BLaER1 (cell line): ENCODE measurements at regions not wholly inside any gene's neighbourhood (a gene's known extent, or its start where the extent isn't known, plus 50 kb on each side); places are given as distances from the start of the nearest gene placed in this dataset.
A peak's percentile ranks its signal among the peaks of the same experiment; 100 is the strongest.

Source experiments
- H3K27ac ChIP-seq: shearing (Covaris generic); formaldehyde crosslinking; 2 replicates; pipeline ENCODE4 v1.8.1; 2022
- H3K27me3 ChIP-seq: shearing (Covaris generic); formaldehyde crosslinking; 2 replicates; pipeline ENCODE4 v1.8.1; 2022
- H3K36me3 ChIP-seq: shearing (Covaris generic); formaldehyde crosslinking; 2 replicates; pipeline ENCODE4 v1.8.1; 2022
- H3K4me1 ChIP-seq: shearing (Covaris generic); formaldehyde crosslinking; 2 replicates; pipeline ENCODE4 v1.8.1; 2022
- H3K4me2 ChIP-seq: shearing (Covaris generic); formaldehyde crosslinking; 2 replicates; pipeline ENCODE4 v1.8.1; 2022
- H3K4me3 ChIP-seq: shearing (Covaris generic); formaldehyde crosslinking; 2 replicates; pipeline ENCODE4 v1.8.1; 2022
- H3K9ac ChIP-seq: shearing (Covaris generic); formaldehyde crosslinking; 2 replicates; pipeline ENCODE4 v1.8.1; 2022
- H3K9me3 ChIP-seq: shearing (Covaris generic); formaldehyde crosslinking; 2 replicates; pipeline ENCODE4 v1.8.1; 2022
- H4K20me1 ChIP-seq: shearing (Covaris generic); formaldehyde crosslinking; 2 replicates; pipeline ENCODE4 v1.8.1; 2022
- Cebpa-rat ChIP-seq: shearing (Covaris generic); IDR thresholded peaks from 2 replicates; pipeline ENCODE4 v1.8.1; 2022

DNA sequence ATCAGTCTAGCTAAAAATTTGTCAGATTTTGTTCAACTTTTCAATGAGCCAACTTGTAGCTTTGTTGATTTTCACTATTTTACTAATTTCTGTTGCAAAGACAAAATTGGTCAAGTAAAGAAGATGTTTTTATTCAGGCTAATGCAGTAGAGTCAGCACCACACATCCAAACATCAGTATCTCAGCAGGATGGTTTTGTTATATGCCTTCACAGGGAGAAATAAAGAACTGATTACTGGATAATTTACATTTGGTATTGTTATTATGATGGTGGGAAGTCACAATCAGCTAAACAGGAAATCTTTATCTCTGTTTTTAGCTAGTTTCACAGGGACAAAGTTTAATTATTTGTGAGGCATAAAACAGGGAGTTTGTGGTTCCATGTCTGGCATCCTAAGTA lies 713.4 kb downstream of the SLITRK5 start:
- Histone ChIP-seq H3K9me3 (no peaks in the 10 kb centered on the region), H3K36me3 (no peaks in the 10 kb centered on the region), H3K27me3 (no peaks in the 10 kb centered on the region), H4K20me1 (no peaks in the 10 kb centered on the region), H3K27ac (no peak overlapping the region), H3K4me3 (no peak overlapping the region), H3K4me1 (no peaks in the 10 kb centered on the region), H3K4me2 (no peak overlapping the region), H3K9ac (no peak overlapping the region)
- TF ChIP-seq Cebpa-rat: no peak

DNA sequence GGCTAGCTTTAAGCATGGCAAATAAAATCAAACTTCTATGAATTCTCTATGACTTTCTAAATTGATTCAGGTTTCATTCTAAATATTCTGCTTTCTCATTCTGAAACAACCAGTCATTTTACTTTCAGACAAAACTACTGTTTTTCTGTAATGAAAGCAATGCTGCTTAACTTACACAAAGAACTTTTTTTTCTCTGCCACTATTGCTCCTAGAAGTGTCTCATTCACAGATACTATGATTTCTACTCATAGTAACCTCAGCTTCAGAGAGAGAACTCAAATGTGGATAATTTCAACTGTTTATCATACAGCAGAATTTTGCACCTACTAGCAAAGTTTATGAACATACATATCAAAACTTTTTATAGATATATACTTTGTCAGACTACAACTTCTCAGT lies 724.6 kb downstream of the SLITRK5 start:
- Histone ChIP-seq H3K4me2 (no peak overlapping the region), H3K4me1 (no peaks in the 10 kb centered on the region), H3K27ac (no peak overlapping the region), H3K9me3 (no peaks in the 10 kb centered on the region), H3K4me3 (no peak overlapping the region), H3K27me3 (no peaks in the 10 kb centered on the region), H4K20me1 (no peaks in the 10 kb centered on the region), H3K36me3 (no peaks in the 10 kb centered on the region), H3K9ac (no peak overlapping the region)
- no peak for TF ChIP-seq Cebpa-rat

- H3K9me3 ChIP-seq: no peaks in the 10 kb centered on the region
- H3K9ac ChIP-seq: no peak overlapping the region
- H3K36me3 ChIP-seq: no peaks in the 10 kb centered on the region
- no peaks in the 10 kb centered on the region for H3K27me3 ChIP-seq
- H3K4me2 ChIP-seq: no peak overlapping the region
- no peak overlapping the region for H3K4me3 ChIP-seq
- no peak for TF ChIP-seq Cebpa-rat
- no peaks in the 10 kb centered on the region for H3K4me1 ChIP-seq
- H4K20me1 ChIP-seq: no peaks in the 10 kb centered on the region
- H3K27ac ChIP-seq: no peak overlapping the region
These were observed 740.5 kb downstream of the SLITRK5 start for GRCh38 chr13:88411696-88412095.

DNA sequence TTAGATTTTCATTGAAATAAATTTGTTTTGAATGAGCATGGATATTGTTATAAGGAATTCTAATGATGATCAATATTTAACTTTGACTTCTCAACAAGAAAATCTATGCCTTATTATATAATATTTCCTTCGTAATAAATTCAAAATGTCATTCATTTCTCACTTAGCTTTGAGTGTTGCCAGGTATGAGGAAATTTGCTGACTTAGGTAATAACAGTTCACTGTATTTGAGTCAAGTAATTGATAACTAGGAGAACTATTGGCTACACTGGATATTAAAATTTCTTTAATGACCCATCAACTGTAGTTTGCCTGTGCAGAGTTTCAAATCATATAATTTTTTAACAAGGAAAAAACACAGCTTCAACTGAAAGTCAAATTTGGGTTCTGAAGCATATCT lies 746.6 kb downstream of the SLITRK5 start:
- H3K9me3 ChIP-seq: no peaks in the 10 kb centered on the region
- no peak overlapping the region for H3K4me3 ChIP-seq
- H4K20me1 ChIP-seq: no peaks in the 10 kb centered on the region
- H3K36me3 ChIP-seq: no peaks in the 10 kb centered on the region
- no peak overlapping the region for H3K9ac ChIP-seq
- no peaks in the 10 kb centered on the region for H3K4me1 ChIP-seq
- no peak overlapping the region for H3K4me2 ChIP-seq
- H3K27ac ChIP-seq: no peak overlapping the region
- no peaks in the 10 kb centered on the region for H3K27me3 ChIP-seq
- TF ChIP-seq Cebpa-rat: no peak

DNA sequence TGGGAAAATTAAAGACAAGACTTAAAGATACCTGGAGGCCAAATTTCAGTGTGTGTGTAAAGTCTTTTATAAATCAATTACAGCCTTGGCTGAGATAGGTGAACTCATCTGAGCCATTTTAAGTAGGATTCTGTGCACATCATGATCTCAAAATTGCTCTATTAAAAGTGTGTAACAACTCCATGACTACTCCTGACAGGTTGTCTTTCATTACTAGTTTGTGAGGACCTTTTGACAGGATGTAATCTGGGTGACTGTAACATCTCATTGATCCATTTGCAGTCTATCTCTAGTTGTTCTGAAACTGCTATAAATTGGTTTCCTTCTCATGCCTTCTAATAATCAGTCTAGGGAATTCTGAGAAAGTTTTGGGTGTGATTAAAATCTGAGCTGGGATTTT lies 753.3 kb downstream of the SLITRK5 start:
- Histone ChIP-seq H3K27ac (no peak overlapping the region), H3K9me3 (no peaks in the 10 kb centered on the region), H3K4me3 (no peak overlapping the region), H4K20me1 (no peaks in the 10 kb centered on the region), H3K4me2 (no peak overlapping the region), H3K9ac (no peak overlapping the region), H3K36me3 (no peaks in the 10 kb centered on the region), H3K4me1 (no peaks in the 10 kb centered on the region), H3K27me3 (no peaks in the 10 kb centered on the region)
- no peak for TF ChIP-seq Cebpa-rat

GRCh38 chr13:88426661-88427060 lies 755.5 kb downstream of the SLITRK5 start:
- no peak overlapping the region for H3K4me3 ChIP-seq
- TF ChIP-seq Cebpa-rat: no peak
- H3K27me3 ChIP-seq: no peaks in the 10 kb centered on the region
- H3K9me3 ChIP-seq: no peaks in the 10 kb centered on the region
- no peak overlapping the region for H3K27ac ChIP-seq
- H3K4me2 ChIP-seq: no peak overlapping the region
- no peaks in the 10 kb centered on the region for H3K4me1 ChIP-seq
- H4K20me1 ChIP-seq: no peaks in the 10 kb centered on the region
- H3K36me3 ChIP-seq: no peaks in the 10 kb centered on the region
- H3K9ac ChIP-seq: no peak overlapping the region

DNA sequence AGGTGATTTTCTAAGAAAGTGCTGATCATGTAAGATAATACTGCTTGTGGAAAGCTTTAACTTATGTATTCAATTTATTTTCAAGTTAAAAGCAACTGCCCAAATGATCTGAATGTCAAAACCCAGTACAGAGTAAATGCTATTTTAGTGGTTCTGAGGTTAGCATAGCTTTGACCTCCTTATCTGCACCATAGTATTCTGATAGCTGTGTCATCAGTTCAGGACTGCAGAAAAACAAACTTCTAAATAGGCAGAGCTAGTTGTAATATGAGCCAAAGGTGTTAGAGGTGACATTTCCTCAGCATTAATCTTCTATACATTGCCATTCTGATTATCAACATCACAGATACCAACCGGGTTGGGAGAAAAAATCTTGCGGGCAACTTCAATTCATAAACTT lies 758.7 kb downstream of the SLITRK5 start:
- Histone ChIP-seq H3K36me3 (no peaks in the 10 kb centered on the region), H3K9me3 (peaks cover 5% of the 10 kb centered on the region; the same call in 1 of the 2 replicates), H3K27me3 (no peaks in the 10 kb centered on the region), H3K9ac (no peak overlapping the region), H3K4me1 (no peaks in the 10 kb centered on the region), H3K4me2 (no peak overlapping the region), H3K27ac (no peak overlapping the region), H4K20me1 (no peaks in the 10 kb centered on the region), H3K4me3 (no peak overlapping the region)
- no peak for TF ChIP-seq Cebpa-rat

GRCh38 chr13:88434953-88435352 lies 763.8 kb downstream of the SLITRK5 start:
- TF ChIP-seq Cebpa-rat: no peak
- no peak overlapping the region for H3K4me3 ChIP-seq

DNA sequence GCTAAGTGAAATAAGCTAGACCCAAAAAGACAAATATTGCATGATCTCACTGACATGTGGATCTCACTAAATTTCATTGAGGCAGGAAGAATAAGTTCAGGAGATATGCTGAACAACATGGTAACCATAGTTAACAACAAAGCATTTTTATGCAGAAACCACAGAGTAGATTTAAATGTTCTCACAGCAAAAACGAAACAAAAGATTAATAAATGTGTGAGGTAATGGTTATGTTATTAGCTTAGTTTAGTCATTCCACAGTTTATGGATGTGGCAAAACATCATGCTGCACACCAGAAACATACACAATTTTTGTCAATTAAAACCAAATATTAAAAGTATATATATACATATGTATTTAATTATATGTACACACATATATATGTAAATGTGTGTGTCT lies 765.8 kb downstream of the SLITRK5 start:
- TF ChIP-seq Cebpa-rat: no peak
- Histone ChIP-seq H3K36me3 (no peaks in the 10 kb centered on the region), H3K4me3 (no peak overlapping the region), H3K27me3 (no peaks in the 10 kb centered on the region), H3K9ac (no peak overlapping the region), H3K9me3 (peaks cover 11% of the 10 kb centered on the region; the same call in 1 of the 2 replicates), H4K20me1 (no peaks in the 10 kb centered on the region), H3K4me2 (no peak overlapping the region), H3K4me1 (no peaks in the 10 kb centered on the region), H3K27ac (no peak overlapping the region)

More at GRCh38 chr13:88434953-88435352, 763.8 kb downstream of the SLITRK5 start:
- Histone ChIP-seq H3K36me3 (no peaks in the 10 kb centered on the region), H3K9ac (no peak overlapping the region), H3K4me2 (no peak overlapping the region), H3K4me1 (no peaks in the 10 kb centered on the region), H3K9me3 (peaks cover 11% of the 10 kb centered on the region; the same call in 1 of the 2 replicates), H3K27me3 (no peaks in the 10 kb centered on the region), H4K20me1 (no peaks in the 10 kb centered on the region), H3K27ac (no peak overlapping the region)

GRCh38 chr13:88450515-88450914 lies 779.3 kb downstream of the SLITRK5 start:
- Histone ChIP-seq H3K27me3 (no peaks in the 10 kb centered on the region), H3K4me1 (no peaks in the 10 kb centered on the region), H3K27ac (no peak overlapping the region), H3K36me3 (no peaks in the 10 kb centered on the region), H4K20me1 (no peaks in the 10 kb centered on the region), H3K4me3 (no peak overlapping the region), H3K9me3 (no peaks in the 10 kb centered on the region), H3K9ac (no peak overlapping the region), H3K4me2 (no peak overlapping the region)
- TF ChIP-seq Cebpa-rat: no peak

DNA sequence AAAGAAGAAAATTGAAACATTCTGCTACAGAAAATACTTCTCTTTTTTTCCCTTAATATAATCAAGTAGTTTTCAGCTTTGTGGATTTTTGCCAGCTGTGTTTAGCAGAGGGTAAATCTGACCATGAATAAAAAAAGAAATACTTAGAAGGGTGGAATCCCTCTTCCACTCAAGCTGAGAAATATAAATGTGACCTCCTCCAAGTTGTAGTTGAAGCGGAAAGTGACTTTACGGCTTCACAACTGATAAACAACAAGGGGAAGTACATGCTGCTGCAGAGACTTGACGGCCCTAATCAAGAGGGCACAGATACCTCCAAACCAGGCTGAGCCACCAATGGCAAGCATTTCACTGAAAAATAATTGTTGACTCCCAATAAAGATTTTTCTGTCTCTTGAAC lies 785.0 kb downstream of the SLITRK5 start:
- Histone ChIP-seq H3K9me3 (no peaks in the 10 kb centered on the region), H3K4me3 (no peak overlapping the region), H3K9ac (no peak overlapping the region), H4K20me1 (no peaks in the 10 kb centered on the region), H3K36me3 (no peaks in the 10 kb centered on the region), H3K27me3 (no peaks in the 10 kb centered on the region), H3K27ac (no peak overlapping the region), H3K4me2 (peak overlapping the region; percentile 12; the same call in 1 of the 2 replicates), H3K4me1 (peaks cover 10% of the 10 kb centered on the region; the same call in 1 of the 2 replicates)
- TF ChIP-seq Cebpa-rat: no peak
